Globus pallidus (tissue), 1 donor: ENCODE measurements at regions not wholly inside any gene's neighbourhood (a gene's known extent, or its start where the extent isn't known, plus 50 kb on each side); places are given as distances from the start of the nearest gene placed in this dataset.

Experiments used
- DNase-seq: peaks from one replicate; pipeline ENCODE4 v3.0.0-alpha.2; 2015; ENCODE audit warnings: low spot score

DNA sequence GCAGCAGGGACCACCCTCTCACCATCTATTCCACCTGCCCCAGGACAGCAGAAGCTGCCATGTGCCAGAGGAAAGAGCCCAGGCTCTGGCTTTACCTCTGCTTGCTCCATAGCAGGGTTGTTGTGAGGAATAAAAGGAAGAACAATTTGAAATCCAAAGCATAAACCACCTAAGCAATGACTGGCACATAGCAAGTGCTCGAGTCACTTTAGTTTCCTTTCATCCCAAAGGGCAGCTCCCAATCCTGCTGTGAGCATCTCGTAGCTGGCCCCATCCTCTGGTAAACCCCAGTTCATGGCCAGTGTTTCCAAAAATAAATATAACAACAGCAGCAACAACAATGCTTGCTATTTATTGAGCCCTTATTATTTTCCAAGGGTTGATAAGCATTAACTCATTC is 923.5 kb downstream of the EPHA4 start:
- no peak for DNase-seq

- DNase-seq: no peak
These were observed 918.3 kb downstream of the EPHA4 start for GRCh38 chr2:220653776-220654175.

DNA sequence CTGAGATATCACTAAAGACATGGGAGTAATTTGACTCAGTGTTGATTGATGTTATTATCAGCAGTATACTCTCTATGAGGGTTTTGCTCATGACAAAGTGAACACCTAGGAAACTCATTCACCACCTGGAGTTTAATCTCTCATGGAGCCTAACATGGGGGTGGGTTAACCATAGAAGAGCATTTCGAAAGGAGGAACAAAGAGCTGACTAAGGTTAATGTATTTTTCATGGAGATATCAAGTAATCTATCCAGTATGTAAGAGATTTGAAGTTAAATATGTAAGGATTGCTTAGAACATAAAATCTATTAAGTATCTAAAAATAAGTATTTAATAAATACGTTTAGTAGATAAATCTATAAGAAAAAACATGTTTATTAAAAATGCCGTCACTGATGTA is 917.8 kb downstream of the EPHA4 start:
- no peak for DNase-seq

GRCh38 chr2:220660277-220661145 is 911.6 kb downstream of the EPHA4 start:
- DNase-seq: no peak

DNA sequence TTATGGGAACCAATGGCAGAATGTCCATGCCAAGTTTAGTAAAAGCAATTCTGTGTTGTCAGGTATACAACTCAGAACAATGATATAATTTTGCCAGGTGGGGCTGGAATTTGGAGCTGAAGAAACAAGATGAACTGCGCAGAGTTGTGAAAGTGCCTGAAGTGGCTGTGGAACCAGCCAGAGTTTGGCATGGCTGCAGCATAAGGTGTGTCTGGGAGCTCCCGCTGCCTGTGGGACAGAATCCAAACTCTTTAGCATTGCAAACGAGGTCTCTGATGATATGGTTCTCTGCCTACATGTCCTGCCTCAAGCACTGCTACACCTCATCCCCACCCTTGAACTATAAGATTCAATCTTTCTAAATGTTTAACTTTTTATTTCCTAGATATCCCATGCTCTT is 909.7 kb downstream of the EPHA4 start:
- DNase-seq: no peak

DNA sequence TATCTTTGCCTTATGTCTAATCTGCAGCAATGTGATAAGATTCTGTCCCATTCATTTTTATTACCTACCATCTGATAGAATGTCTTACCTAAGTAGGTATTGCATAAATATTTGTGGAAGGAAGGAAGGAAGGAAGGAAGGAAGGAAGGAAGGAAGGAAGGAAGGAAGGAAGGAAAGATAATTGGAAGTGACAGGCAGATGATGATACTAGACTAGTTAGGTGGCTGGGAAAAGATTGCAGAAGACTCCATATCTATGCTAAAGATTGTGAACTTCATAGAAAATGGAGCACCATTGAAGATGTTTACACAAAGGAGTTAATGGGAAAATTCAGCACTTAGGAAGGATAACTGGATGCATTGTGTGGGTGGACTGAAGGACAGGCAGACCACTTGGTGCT is 909.0 kb downstream of the EPHA4 start:
- no peak for DNase-seq

- no peak for DNase-seq
These were observed 907.6 kb downstream of the EPHA4 start for GRCh38 chr2:220664272-220665107.

- no peak for DNase-seq
These were observed 907.0 kb downstream of the EPHA4 start for GRCh38 chr2:220665108-220665471.

GRCh38 chr2:220669324-220669723 is 902.8 kb downstream of the EPHA4 start:
- DNase-seq: no peak

DNA sequence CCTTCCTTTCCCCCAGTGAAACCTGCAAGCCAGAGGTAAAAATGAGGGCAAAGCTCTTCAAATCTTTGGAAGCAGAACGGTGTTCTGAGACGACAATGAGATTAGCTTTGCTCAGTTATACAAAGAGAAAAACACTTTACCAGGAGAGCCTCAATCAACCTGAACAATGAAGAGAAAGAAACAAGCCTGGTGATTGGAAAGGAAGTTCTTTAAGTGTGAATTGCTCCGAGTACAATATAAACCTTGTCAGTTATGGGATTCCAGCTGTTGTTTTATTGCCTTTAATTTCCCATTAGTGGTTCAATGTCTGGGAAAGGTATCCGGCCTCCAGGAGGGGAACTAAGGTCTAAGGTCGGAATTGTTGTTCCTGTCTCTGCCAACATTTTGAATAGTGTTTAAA is 901.6 kb downstream of the EPHA4 start:
- no peak for DNase-seq

GRCh38 chr2:220673151-220673874 is 898.8 kb downstream of the EPHA4 start:
- DNase-seq: no peak

GRCh38 chr2:220674033-220674432 is 898.1 kb downstream of the EPHA4 start:
- DNase-seq: no peak

DNA sequence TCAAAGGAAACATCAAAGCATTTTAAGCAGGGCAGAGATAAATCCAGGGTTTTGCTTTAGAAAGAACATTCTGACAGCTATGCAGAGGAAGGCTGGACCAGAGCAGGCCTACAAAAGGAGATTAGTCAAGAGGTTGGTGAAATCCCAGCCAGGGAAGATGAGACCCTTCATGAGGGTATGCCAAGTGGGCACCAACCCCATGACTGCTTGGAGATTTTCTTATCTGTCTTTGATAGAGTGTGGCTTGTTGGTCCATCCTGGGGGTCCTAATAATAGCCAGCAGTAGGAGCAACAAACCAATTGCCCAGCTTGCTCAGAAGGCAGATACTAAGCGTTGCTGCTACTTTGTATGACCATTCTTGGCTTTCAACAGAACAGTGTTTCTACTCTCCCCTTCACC is 895.4 kb downstream of the EPHA4 start:
- DNase-seq: no peak

DNA sequence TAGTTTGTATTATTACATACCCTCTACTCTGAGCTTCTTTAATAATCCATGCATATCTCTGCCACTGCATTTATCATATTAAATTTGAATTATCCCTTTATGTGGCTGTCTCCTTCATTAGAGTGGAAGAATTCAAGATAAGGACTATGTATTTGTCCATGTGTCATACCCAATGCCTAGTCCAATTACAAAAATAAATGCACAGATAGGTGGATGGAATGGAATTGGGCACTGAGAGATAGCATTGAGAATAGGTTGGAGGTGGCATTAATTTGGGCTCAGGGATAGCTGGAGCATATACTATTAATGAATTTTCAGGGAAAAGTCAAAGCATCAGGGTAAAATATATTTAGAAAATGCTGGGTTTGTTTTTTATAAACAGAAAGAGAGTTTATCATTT is 893.2 kb downstream of the EPHA4 start:
- DNase-seq: no peak

- DNase-seq: no peak
These were observed 889.5 kb downstream of the EPHA4 start for GRCh38 chr2:220682616-220683015.

DNA sequence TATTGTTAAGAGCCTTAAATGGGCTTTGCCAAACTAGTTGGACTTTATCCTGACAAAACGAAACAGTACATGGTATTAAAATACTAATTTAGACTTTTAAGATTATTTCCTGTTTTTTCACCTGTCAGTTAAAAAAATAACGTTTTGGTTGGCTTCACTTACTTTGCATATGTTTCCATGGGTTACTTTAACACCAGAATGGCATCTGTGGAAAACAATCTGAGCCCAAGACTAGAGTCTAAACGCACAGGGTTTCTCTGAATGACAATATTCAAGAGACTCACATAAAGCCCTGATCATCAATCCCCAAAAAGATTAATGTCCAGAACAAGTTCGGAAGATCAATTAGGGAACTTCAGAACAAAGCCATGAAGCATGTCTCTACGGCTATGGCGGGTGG is 888.0 kb downstream of the EPHA4 start:
- DNase-seq: no peak

- DNase-seq: peak; percentile 30
These were observed 884.8 kb downstream of the EPHA4 start for GRCh38 chr2:220687231-220687843.

GRCh38 chr2:220695397-220696279 is 876.5 kb downstream of the EPHA4 start:
- DNase-seq: no peak

DNA sequence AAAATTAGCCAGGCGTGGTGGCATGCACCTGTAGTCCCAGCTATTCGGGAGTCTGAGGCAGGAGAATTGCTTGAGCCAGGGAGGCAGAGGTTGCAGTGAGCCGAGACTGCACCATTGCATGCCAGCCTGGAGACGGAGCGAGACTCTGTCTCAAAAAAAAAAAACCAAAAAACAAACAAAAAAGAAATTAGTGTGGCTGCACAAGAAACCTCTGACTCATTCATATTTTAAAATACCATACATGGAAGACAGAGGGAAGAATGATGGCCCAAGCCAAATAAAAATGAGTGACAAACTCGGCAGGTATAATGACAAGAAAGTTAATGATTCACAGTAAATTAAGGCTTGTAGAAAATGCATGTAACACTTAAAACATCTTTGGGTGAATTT is 875.8 kb downstream of the EPHA4 start:
- no peak for DNase-seq

GRCh38 chr2:220697011-220697410 is 875.1 kb downstream of the EPHA4 start:
- no peak for DNase-seq

GRCh38 chr2:220701115-220701514 is 871.0 kb downstream of the EPHA4 start:
- DNase-seq: no peak
